ENCODE measurements at regions not wholly inside any gene's neighbourhood (a gene's known extent, or its start where the extent isn't known, plus 50 kb on each side); places are given as distances from the start of the nearest gene placed in this dataset.

- no peak for ATAC-seq (ENCODE audit: low FRiP score)
Measured at GRCh38 chr3:181956122-181956521, 244.4 kb downstream of the SOX2 start.

DNA sequence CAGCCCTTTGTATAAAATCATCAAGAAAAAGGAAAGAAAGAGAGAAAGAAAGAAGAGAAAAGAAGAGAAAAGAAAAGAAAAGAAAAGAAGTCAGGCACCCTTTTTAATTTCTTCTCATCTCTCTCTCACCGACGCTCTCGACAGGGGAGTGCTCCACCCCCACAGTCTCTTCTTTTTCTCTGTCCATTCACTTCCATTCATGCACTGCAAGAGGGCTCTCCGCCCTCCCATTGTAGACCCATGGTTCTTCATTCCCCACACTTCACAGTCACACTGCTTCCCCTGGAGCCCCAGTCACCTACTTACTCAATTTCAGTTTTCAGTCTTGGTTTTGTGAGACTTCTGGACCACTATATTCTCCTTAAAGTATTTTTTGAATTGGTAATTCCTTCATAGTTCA, 254.7 kb downstream of the SOX2 start:
- TF ChIP-seq, protein P1, sequence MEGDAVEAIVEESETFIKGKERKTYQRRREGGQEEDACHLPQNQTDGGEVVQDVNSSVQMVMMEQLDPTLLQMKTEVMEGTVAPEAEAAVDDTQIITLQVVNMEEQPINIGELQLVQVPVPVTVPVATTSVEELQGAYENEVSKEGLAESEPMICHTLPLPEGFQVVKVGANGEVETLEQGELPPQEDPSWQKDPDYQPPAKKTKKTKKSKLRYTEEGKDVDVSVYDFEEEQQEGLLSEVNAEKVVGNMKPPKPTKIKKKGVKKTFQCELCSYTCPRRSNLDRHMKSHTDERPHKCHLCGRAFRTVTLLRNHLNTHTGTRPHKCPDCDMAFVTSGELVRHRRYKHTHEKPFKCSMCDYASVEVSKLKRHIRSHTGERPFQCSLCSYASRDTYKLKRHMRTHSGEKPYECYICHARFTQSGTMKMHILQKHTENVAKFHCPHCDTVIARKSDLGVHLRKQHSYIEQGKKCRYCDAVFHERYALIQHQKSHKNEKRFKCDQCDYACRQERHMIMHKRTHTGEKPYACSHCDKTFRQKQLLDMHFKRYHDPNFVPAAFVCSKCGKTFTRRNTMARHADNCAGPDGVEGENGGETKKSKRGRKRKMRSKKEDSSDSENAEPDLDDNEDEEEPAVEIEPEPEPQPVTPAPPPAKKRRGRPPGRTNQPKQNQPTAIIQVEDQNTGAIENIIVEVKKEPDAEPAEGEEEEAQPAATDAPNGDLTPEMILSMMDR (IDR thresholded peaks at IDR 0.05) = no peak
- DNase-seq (ENCODE audit: low spot score) = no peak

More at GRCh38 chr3:181956122-181956521, 244.4 kb downstream of the SOX2 start:
- TF ChIP-seq, protein P1 (IDR thresholded peaks at IDR 0.05) = no peak
- DNase-seq (ENCODE audit: low spot score) = no peak

GRCh38 chr3:181969925-181970324, 258.2 kb downstream of the SOX2 start:
- TF ChIP-seq, protein P1 (IDR thresholded peaks at IDR 0.05) = no peak
- no peak for DNase-seq (ENCODE audit: low spot score)
- ATAC-seq (ENCODE audit: low FRiP score) = no peak

More for the DNA sequence above, 254.7 kb downstream of the SOX2 start:
- no peak for ATAC-seq (ENCODE audit: low FRiP score)

DNA sequence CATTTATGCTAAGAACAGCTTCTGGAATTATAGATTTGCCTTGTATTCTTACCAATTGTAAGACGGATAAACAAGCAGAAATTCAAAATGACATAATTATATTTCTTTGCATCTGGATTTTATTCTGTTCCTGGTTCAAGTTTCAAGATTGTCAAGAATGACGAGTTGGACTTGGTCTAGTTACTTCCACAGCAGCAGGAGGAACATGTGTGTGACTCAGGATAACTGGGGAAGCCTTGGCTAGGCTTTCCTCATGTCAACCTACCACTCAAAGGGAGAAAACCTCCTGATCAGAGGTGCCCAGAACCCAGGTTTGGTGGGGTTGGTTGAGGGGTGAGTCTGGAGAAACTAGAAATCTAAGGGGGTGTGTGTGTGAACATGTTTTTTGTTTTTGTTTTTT, 259.7 kb downstream of the SOX2 start:
- TF ChIP-seq, protein P1 (IDR thresholded peaks at IDR 0.05) = no peak
- no peak for DNase-seq (ENCODE audit: low spot score)

GRCh38 chr3:181974198-181974597, 262.5 kb downstream of the SOX2 start:
- no peak for ATAC-seq (ENCODE audit: low FRiP score)
- TF ChIP-seq, protein P1 (IDR thresholded peaks at IDR 0.05) = no peak
- no peak for DNase-seq (ENCODE audit: low spot score)

More for the DNA sequence above, 259.7 kb downstream of the SOX2 start:
- ATAC-seq (ENCODE audit: low FRiP score) = no peak

- ATAC-seq (ENCODE audit: low FRiP score) (no peak), DNase-seq (ENCODE audit: low spot score) (no peak)
- TF ChIP-seq, protein P1 (IDR thresholded peaks at IDR 0.05) = no peak
Measured at GRCh38 chr3:181976526-181976925, 264.8 kb downstream of the SOX2 start.

DNA sequence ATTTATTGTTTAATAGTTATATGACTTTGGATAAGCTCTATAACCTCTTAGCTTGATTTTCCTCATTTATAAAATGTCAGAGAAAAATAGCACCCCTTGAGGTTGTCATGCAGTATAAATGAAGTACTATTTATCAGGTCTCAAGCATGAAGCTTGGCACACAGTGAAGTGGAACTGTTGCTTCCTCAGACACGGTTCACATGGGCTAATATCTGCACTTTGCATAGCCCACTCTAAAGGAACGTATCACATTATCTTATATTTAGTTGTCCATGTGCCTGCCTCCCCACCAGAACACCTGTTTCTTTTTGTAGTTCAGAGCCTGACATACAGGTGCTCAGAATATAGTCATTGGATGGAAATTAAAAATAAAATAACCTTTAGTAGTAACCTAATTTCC, 273.7 kb downstream of the SOX2 start:
- TF ChIP-seq, protein P1 (IDR thresholded peaks at IDR 0.05) = no peak
- DNase-seq (ENCODE audit: low spot score) = no peak
- no peak for ATAC-seq (ENCODE audit: low FRiP score)
